ENCODE measurements at regions not wholly inside any gene's neighbourhood (a gene's known extent, or its start where the extent isn't known, plus 50 kb on each side); places are given as distances from the start of the nearest gene placed in this dataset.

DNA sequence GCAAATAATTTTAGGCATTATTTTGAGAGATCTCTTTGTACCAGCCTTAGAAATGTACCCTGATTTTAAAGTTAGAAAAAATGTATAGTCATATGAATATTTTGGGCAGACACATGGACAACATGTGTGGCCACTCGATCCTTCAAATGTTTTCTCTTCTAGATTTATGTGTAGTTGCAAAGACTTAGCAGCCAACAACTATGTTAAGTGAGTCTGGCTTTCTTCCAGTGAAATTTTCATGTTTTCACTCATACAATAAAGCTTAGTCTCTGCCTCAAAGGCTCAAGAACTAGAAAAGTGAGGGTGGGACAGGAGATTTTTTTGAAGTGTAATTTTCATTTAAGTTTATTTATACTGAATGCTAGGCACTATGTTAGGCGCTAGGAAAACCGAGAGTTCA, 207.7 kb upstream of the DACH1 start:
- no peak overlapping the region for H3K27ac Mint-ChIP-seq (ENCODE audit: unreplicated experiment)
- H3K36me3 Mint-ChIP-seq (ENCODE audit: unreplicated experiment) = no peaks in the 10 kb centered on the region
- no peak for DNase-seq (ENCODE audit: extremely low spot score, unreplicated experiment)
- TF ChIP-seq, protein P1, sequence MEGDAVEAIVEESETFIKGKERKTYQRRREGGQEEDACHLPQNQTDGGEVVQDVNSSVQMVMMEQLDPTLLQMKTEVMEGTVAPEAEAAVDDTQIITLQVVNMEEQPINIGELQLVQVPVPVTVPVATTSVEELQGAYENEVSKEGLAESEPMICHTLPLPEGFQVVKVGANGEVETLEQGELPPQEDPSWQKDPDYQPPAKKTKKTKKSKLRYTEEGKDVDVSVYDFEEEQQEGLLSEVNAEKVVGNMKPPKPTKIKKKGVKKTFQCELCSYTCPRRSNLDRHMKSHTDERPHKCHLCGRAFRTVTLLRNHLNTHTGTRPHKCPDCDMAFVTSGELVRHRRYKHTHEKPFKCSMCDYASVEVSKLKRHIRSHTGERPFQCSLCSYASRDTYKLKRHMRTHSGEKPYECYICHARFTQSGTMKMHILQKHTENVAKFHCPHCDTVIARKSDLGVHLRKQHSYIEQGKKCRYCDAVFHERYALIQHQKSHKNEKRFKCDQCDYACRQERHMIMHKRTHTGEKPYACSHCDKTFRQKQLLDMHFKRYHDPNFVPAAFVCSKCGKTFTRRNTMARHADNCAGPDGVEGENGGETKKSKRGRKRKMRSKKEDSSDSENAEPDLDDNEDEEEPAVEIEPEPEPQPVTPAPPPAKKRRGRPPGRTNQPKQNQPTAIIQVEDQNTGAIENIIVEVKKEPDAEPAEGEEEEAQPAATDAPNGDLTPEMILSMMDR (IDR thresholded peaks at IDR 0.05) = no peak
- peaks cover 18% of the 10 kb centered on the region for H3K27me3 Mint-ChIP-seq (ENCODE audit: unreplicated experiment)
- H3K4me1 Mint-ChIP-seq (ENCODE audit: unreplicated experiment) = no peaks in the 10 kb centered on the region
- no peak overlapping the region for H3K4me3 Mint-ChIP-seq (ENCODE audit: unreplicated experiment)
- no peaks in the 10 kb centered on the region for H3K9me3 Mint-ChIP-seq (ENCODE audit: unreplicated experiment)

DNA sequence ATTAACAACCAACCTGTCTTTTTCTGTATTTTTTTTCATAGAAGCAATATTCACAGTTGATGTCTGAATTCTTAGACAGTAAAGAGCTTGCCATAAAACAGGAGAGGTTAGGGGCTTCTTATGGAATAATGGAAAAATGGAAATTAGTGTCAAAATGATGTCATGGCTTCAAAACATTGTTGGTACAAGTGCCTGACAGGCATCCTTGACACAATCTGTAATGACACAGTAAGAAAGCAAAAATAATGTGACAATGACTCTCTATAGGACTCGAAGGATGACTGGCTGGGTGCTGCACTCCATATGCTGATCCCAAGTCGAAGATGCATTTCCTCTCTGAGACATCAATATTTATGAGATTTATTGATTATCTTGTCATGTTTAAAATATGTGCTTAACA, 205.3 kb upstream of the DACH1 start:
- Mint-ChIP-seq H3K36me3 (ENCODE audit: unreplicated experiment) (no peaks in the 10 kb centered on the region), H3K27me3 (ENCODE audit: unreplicated experiment) (peaks cover 17% of the 10 kb centered on the region), H3K9me3 (ENCODE audit: unreplicated experiment) (peaks cover 6% of the 10 kb centered on the region), H3K4me1 (ENCODE audit: unreplicated experiment) (no peaks in the 10 kb centered on the region), H3K27ac (ENCODE audit: unreplicated experiment) (no peak overlapping the region), H3K4me3 (ENCODE audit: unreplicated experiment) (no peak overlapping the region)
- TF ChIP-seq, protein P1 (IDR thresholded peaks at IDR 0.05) = no peak
- no peak for DNase-seq (ENCODE audit: extremely low spot score, unreplicated experiment)

DNA sequence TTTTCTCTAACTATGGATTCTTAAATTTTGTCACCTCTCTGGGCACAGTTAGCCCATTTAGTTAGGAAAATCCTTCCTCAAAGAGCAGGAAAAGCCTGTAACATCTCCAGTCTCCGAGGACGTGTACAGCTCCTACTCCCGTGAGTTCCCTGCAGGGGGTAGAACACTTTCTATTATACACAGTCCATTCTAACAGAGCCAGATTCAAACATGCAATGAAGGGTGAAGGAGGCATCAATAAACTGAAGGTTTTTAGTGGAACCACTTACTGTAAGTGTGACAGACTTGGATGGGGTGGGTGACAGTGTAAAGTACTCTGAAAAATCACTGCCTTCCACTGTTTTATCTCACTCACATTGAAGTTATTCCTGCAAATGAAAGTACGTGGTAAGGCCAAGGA, 204.7 kb upstream of the DACH1 start:
- DNase-seq (ENCODE audit: extremely low spot score, unreplicated experiment) = no peak
- H3K4me3 Mint-ChIP-seq (ENCODE audit: unreplicated experiment) = no peak overlapping the region
- no peak overlapping the region for H3K27ac Mint-ChIP-seq (ENCODE audit: unreplicated experiment)
- no peaks in the 10 kb centered on the region for H3K36me3 Mint-ChIP-seq (ENCODE audit: unreplicated experiment)
- peaks cover 6% of the 10 kb centered on the region for H3K9me3 Mint-ChIP-seq (ENCODE audit: unreplicated experiment)
- H3K27me3 Mint-ChIP-seq (ENCODE audit: unreplicated experiment) = peaks cover 17% of the 10 kb centered on the region
- TF ChIP-seq, protein P1 (IDR thresholded peaks at IDR 0.05) = no peak
- no peaks in the 10 kb centered on the region for H3K4me1 Mint-ChIP-seq (ENCODE audit: unreplicated experiment)

DNA sequence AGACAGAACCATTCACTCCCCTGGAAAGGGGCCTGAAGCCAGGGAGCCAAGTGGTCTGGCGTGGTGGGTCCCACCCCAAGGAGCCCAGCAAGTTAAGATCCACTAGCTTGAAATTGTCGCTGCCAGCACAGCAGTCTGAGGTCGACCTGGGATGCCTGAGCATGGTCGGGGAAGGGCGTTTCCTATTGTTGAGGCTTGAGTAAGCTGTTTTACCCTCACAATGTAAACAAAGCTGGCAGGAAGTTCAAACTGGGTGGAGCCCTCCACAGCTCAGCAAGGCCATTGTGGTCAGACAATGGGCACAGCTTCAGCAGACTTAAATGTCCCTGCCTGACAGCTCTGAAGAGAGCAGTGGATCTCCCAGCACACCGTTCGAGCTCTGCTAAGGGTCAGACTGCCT, 195.6 kb upstream of the DACH1 start:
- H3K36me3 Mint-ChIP-seq (ENCODE audit: unreplicated experiment) = no peaks in the 10 kb centered on the region
- TF ChIP-seq, protein P1 (IDR thresholded peaks at IDR 0.05) = no peak
- peaks cover 24% of the 10 kb centered on the region for H3K9me3 Mint-ChIP-seq (ENCODE audit: unreplicated experiment)
- no peak for DNase-seq (ENCODE audit: extremely low spot score, unreplicated experiment)
- no peaks in the 10 kb centered on the region for H3K4me1 Mint-ChIP-seq (ENCODE audit: unreplicated experiment)
- no peak overlapping the region for H3K4me3 Mint-ChIP-seq (ENCODE audit: unreplicated experiment)
- peaks cover 2% of the 10 kb centered on the region for H3K27me3 Mint-ChIP-seq (ENCODE audit: unreplicated experiment)
- no peak overlapping the region for H3K27ac Mint-ChIP-seq (ENCODE audit: unreplicated experiment)

DNA sequence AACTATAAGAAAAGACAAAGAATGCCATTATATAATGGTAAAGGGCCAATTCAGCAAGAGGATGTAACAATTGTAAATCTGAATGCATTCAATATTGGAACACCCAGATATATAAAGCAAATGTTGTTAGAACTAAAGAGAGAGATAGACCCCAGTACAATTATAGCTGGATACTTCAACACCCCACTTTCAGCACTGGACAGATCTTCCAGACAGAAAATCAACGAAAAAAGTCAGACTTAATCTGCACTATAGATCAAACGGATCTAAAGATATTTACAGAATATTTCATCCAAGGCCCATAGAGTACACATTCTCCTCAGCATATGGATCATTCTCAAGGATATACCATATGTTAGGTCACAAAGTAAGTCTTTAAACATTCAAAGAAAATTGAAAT, 194.6 kb upstream of the DACH1 start:
- Mint-ChIP-seq H3K27ac (ENCODE audit: unreplicated experiment) (no peak overlapping the region), H3K27me3 (ENCODE audit: unreplicated experiment) (peaks cover 2% of the 10 kb centered on the region), H3K36me3 (ENCODE audit: unreplicated experiment) (no peaks in the 10 kb centered on the region), H3K4me3 (ENCODE audit: unreplicated experiment) (no peak overlapping the region), H3K4me1 (ENCODE audit: unreplicated experiment) (no peaks in the 10 kb centered on the region), H3K9me3 (ENCODE audit: unreplicated experiment) (peaks cover 22% of the 10 kb centered on the region)
- no peak for DNase-seq (ENCODE audit: extremely low spot score, unreplicated experiment)
- TF ChIP-seq, protein P1 (IDR thresholded peaks at IDR 0.05) = no peak

Data from osteocyte (in vitro differentiated cells).